ENCODE measurements at regions not wholly inside any gene's neighbourhood (a gene's known extent, or its start where the extent isn't known, plus 50 kb on each side); places are given as distances from the start of the nearest gene placed in this dataset.

DNA sequence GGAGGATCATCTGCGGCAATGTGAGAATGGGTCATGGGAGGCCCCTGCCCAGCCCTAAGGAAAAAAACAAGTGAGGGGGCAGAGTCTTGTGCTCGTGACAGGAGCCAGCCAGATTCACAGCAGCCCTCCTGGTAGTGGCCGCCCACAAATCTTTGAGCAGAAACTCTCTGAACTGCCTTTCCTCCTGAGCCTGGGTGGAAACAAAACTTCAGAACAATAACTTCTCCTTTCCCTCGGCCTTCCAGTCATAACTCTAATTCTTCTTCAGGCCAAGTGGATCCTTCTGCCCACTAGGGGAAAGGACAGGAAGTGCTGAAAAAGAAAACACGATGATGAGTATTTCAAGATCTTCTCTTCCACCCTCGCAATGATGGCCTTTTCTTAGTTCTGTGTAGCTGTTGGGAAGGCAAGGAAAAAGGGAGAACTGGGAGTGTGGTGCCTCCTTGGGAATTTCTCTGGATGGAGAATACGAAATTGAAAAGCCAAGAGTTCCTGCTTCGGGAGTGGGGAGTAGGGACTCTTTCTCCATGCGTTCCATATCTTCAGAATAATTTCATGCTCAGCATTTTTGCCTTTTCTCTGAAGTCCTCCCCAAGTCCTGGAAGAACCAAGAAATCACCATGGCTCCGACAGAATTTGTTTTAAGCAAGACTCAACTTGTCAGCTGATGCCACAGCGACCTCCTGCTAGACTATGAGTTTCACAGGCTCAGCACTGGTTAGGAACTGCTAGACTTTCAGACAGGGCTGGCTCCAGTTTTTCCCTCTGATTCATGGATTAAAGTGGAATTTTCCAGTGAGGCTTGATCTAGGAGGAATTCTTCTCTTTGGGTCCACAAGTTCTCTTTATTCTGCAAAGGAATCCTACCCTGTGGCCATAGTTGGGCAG lies 188.9 kb downstream of the CAND1 start:
- TF ChIP-seq, protein P1, sequence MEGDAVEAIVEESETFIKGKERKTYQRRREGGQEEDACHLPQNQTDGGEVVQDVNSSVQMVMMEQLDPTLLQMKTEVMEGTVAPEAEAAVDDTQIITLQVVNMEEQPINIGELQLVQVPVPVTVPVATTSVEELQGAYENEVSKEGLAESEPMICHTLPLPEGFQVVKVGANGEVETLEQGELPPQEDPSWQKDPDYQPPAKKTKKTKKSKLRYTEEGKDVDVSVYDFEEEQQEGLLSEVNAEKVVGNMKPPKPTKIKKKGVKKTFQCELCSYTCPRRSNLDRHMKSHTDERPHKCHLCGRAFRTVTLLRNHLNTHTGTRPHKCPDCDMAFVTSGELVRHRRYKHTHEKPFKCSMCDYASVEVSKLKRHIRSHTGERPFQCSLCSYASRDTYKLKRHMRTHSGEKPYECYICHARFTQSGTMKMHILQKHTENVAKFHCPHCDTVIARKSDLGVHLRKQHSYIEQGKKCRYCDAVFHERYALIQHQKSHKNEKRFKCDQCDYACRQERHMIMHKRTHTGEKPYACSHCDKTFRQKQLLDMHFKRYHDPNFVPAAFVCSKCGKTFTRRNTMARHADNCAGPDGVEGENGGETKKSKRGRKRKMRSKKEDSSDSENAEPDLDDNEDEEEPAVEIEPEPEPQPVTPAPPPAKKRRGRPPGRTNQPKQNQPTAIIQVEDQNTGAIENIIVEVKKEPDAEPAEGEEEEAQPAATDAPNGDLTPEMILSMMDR (IDR thresholded peaks at IDR 0.05) = peak; percentile 23 to 42 (median 26)
- TF ChIP-seq POLR2A (IDR thresholded peaks at IDR 0.05) (no peak), EP300 (IDR thresholded peaks at IDR 0.05) (peak in 1 of 2 donors; percentile 38)

Measured in tibial nerve (tissue), 4 donors.